K562 (cell line): ENCODE measurements at regions not wholly inside any gene's neighbourhood (a gene's known extent, or its start where the extent isn't known, plus 50 kb on each side); places are given as distances from the start of the nearest gene placed in this dataset.
A peak's percentile ranks its signal among the peaks of the same experiment; 100 is the strongest.

ENCODE experiments used
- CHAMP1 ChIP-seq: fragments of 450-650 bp; IDR thresholded peaks from 2 replicates; pipeline ENCODE4 v1.6.1; 2016; ENCODE audit warnings: mild to moderate bottlenecking
- CHCHD3 ChIP-seq: fragments of 250-450 bp; sonication (Bioruptor Pico); IDR thresholded peaks from 2 replicates; pipeline ENCODE4 v2.1.2; 2022; ENCODE audit warnings: mild to moderate bottlenecking
- SMAD4 ChIP-seq: fragments of 250-450 bp; sonication (Bioruptor Pico); conservative IDR thresholded peaks from 2 replicates; pipeline ENCODE4 v1.8.0; 2021; ENCODE audit warnings: inconsistent platforms, mild to moderate bottlenecking, moderate library complexity
- TEAD2 ChIP-seq: fragments of 450-650 bp; IDR thresholded peaks from 2 replicates; pipeline ENCODE4 v1.6.1; 2016; ENCODE audit warnings: missing genetic modification characterization, control low read depth, missing compliant biosample characterization
- ZNF124 ChIP-seq: sonication (generic); formaldehyde crosslinking; IDR thresholded peaks from 2 replicates; pipeline ENCODE4 v1.8.1; 2022; ENCODE audit warnings: missing genetic modification reagents
- TF ChIP-seq, protein P1 (sequence below): sonication (generic); formaldehyde crosslinking; IDR thresholded peaks from 2 replicates; pipeline ENCODE4 v1.8.1; 2023; ENCODE audit warnings: missing genetic modification reagents, mild to moderate bottlenecking, borderline replicate concordance
- TF ChIP-seq, protein P2 (sequence below): sonication (generic); formaldehyde crosslinking; IDR thresholded peaks from 2 replicates; pipeline ENCODE4 v1.4.0; 2020; ENCODE audit warnings: mild to moderate bottlenecking, missing genetic modification reagents

- TF ChIP-seq, protein P1, sequence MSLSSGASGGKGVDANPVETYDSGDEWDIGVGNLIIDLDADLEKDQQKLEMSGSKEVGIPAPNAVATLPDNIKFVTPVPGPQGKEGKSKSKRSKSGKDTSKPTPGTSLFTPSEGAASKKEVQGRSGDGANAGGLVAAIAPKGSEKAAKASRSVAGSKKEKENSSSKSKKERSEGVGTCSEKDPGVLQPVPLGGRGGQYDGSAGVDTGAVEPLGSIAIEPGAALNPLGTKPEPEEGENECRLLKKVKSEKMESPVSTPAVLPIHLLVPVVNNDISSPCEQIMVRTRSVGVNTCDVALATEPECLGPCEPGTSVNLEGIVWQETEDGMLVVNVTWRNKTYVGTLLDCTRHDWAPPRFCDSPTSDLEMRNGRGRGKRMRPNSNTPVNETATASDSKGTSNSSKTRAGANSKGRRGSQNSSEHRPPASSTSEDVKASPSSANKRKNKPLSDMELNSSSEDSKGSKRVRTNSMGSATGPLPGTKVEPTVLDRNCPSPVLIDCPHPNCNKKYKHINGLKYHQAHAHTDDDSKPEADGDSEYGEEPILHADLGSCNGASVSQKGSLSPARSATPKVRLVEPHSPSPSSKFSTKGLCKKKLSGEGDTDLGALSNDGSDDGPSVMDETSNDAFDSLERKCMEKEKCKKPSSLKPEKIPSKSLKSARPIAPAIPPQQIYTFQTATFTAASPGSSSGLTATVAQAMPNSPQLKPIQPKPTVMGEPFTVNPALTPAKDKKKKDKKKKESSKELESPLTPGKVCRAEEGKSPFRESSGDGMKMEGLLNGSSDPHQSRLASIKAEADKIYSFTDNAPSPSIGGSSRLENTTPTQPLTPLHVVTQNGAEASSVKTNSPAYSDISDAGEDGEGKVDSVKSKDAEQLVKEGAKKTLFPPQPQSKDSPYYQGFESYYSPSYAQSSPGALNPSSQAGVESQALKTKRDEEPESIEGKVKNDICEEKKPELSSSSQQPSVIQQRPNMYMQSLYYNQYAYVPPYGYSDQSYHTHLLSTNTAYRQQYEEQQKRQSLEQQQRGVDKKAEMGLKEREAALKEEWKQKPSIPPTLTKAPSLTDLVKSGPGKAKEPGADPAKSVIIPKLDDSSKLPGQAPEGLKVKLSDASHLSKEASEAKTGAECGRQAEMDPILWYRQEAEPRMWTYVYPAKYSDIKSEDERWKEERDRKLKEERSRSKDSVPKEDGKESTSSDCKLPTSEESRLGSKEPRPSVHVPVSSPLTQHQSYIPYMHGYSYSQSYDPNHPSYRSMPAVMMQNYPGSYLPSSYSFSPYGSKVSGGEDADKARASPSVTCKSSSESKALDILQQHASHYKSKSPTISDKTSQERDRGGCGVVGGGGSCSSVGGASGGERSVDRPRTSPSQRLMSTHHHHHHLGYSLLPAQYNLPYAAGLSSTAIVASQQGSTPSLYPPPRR (CRISPR knock-in tag), result no peak
- TF ChIP-seq, protein P2, sequence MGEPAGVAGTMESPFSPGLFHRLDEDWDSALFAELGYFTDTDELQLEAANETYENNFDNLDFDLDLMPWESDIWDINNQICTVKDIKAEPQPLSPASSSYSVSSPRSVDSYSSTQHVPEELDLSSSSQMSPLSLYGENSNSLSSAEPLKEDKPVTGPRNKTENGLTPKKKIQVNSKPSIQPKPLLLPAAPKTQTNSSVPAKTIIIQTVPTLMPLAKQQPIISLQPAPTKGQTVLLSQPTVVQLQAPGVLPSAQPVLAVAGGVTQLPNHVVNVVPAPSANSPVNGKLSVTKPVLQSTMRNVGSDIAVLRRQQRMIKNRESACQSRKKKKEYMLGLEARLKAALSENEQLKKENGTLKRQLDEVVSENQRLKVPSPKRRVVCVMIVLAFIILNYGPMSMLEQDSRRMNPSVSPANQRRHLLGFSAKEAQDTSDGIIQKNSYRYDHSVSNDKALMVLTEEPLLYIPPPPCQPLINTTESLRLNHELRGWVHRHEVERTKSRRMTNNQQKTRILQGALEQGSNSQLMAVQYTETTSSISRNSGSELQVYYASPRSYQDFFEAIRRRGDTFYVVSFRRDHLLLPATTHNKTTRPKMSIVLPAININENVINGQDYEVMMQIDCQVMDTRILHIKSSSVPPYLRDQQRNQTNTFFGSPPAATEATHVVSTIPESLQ (CRISPR knock-in tag), result no peak
- TF ChIP-seq ZNF124 (CRISPR knock-in tag) (no peak), SMAD4 (CRISPR knock-in tag) (0 out of 2 replicates have a peak, but pooled peaks have one; percentile 33), CHCHD3 (CRISPR knock-in tag) (no peak), CHAMP1 (peak; percentile 75), TEAD2 (no peak)
These were observed 105.1 kb upstream of the CNKSR3 start (continued) for GRCh38 chr6:154615483-154616025.
